GM12865 (cell line): ENCODE measurements at regions not wholly inside any gene's neighbourhood (a gene's known extent, or its start where the extent isn't known, plus 50 kb on each side); places are given as distances from the start of the nearest gene placed in this dataset.

ENCODE experiments used
- DNase-seq: peaks from one replicate; pipeline ENCODE4 v3.0.0; 2010; ENCODE audit warnings: low read depth
- H3K4me3 ChIP-seq: 2 replicates; pipeline ENCODE4 v1.5.1; 2011; ENCODE audit warnings: mild to moderate bottlenecking, low read depth, low read length, control low read depth
- TF ChIP-seq, protein P1 (sequence below): IDR thresholded peaks from 2 replicates; pipeline ENCODE4 v1.5.1; 2011; ENCODE audit warnings: low read length, control low read depth, low read depth, inconsistent platforms; ENCODE audit not compliant: insufficient read depth; ENCODE audit errors: missing control alignments

GRCh38 chr2:5387406-5387805 is 304.8 kb upstream of the SOX11 start:
- DNase-seq: no peak
- TF ChIP-seq, protein P1, sequence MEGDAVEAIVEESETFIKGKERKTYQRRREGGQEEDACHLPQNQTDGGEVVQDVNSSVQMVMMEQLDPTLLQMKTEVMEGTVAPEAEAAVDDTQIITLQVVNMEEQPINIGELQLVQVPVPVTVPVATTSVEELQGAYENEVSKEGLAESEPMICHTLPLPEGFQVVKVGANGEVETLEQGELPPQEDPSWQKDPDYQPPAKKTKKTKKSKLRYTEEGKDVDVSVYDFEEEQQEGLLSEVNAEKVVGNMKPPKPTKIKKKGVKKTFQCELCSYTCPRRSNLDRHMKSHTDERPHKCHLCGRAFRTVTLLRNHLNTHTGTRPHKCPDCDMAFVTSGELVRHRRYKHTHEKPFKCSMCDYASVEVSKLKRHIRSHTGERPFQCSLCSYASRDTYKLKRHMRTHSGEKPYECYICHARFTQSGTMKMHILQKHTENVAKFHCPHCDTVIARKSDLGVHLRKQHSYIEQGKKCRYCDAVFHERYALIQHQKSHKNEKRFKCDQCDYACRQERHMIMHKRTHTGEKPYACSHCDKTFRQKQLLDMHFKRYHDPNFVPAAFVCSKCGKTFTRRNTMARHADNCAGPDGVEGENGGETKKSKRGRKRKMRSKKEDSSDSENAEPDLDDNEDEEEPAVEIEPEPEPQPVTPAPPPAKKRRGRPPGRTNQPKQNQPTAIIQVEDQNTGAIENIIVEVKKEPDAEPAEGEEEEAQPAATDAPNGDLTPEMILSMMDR: no peak

GRCh38 chr2:5389740-5390139 is 302.4 kb upstream of the SOX11 start:
- TF ChIP-seq, protein P1: no peak
- no peak overlapping the region for H3K4me3 ChIP-seq

More at GRCh38 chr2:5387406-5387805, 304.8 kb upstream of the SOX11 start:
- no peak overlapping the region for H3K4me3 ChIP-seq

DNA sequence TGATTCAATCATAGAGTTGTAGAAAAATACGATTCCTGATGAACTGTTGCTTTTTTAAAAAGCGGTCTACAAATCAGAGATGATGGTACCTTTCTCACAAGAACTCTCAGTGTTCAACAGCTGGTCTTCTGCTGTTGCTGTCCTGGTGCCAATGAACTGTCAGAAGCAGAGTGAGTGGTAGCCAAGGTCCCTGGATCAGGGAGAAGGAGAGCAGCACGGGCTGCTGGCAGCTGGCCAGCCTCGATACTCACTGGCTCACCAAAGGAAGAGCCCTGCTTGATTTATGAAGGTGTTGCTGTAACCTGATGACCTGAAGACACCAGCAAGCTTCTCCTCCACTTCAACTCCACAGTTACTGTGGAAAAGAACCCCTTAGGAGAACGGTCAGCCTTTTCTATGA is 300.8 kb upstream of the SOX11 start:
- no peak overlapping the region for H3K4me3 ChIP-seq
- no peak for DNase-seq
- TF ChIP-seq, protein P1: no peak

More at GRCh38 chr2:5389740-5390139, 302.4 kb upstream of the SOX11 start:
- no peak for DNase-seq

DNA sequence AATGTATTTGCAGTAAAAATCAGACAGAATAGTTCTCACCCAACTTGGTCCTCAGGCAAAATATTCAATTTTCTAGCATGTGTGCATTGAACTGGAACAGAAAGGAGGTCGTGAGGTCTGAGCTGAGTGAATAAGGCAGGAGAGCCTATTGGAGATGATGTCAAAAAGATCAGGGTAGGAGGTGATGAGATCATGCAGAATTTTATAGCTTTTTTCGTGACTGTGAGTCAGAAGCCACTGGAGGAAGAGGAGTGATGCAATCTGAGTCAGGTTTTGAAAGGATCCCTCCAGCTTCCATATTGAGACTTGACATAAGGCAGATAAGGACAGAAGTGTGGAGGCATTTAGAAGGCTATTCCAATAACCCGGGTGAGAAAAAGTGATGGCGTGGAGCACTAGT is 299.5 kb upstream of the SOX11 start:
- TF ChIP-seq, protein P1: no peak
- DNase-seq: no peak
- no peak overlapping the region for H3K4me3 ChIP-seq

- no peak overlapping the region for H3K4me3 ChIP-seq
- TF ChIP-seq, protein P1: no peak
- no peak for DNase-seq
Measured at GRCh38 chr2:5393474-5393873, 298.7 kb upstream of the SOX11 start.

DNA sequence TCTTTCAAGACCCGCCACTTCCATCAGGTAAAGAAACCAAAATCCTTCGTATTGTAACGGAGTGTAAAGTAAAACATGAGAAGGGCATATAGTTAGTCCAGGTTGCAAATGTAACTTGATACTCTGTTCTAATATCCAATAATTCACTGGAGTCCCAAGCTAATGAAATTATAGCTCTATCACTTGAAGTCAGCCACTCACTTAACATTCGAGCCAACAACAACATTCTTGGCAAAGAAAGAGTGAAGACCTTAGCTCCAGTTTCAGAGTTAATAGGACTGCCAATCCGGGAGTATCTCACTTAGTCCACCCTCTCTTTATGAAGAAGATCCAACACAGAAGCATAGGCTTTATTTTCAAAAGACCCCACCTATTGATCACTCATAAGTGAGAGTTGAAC is 298.0 kb upstream of the SOX11 start:
- no peak for DNase-seq
- no peak overlapping the region for H3K4me3 ChIP-seq
- TF ChIP-seq, protein P1: no peak

DNA sequence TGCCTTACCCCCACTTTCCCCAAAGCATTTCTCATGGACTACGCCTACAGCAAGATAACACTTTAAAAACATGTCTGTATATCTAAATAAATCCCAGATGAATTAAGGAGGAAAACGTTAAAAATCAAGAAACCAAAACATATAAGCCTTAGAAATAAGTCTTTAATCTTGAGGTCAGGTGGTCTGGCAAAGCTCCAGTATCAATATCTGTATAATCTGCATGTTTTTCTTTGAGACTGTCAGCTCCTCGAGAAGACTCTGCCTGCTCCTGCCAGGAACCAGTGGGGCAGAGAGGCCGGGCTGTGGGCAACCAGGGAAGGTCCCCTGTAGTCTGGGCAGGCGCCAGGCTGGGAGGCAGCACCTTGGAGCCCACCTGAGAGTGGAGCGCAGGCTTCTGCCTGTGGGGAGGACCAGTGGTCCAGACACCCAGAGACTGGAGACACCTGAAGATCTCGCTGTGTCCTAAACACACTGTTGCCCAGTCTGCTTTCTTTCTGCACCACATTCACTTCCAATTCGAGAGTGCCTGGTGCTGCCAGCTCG is 291.0 kb upstream of the SOX11 start:
- DNase-seq: no peak
- TF ChIP-seq, protein P1: no peak
- no peak overlapping the region for H3K4me3 ChIP-seq
